ENCODE measurements at regions not wholly inside any gene's neighbourhood (a gene's known extent, or its start where the extent isn't known, plus 50 kb on each side); places are given as distances from the start of the nearest gene placed in this dataset.

GRCh38 chr7:52786174-52786573 lies 249.3 kb upstream of the POM121L12 start:
- Histone ChIP-seq H3K4me3 (ENCODE audit: low read length) (no peak overlapping the region), H3K27me3 (ENCODE audit: control insufficient read depth in 1 of 2, insufficient read depth in 2 of 2, low read length in 2 of 2) (no peaks in the 10 kb centered on the region), H3K4me1 (ENCODE audit: insufficient read depth, low read length) (no peaks in the 10 kb centered on the region), H3K36me3 (ENCODE audit: insufficient read depth, low read length) (no peaks in the 10 kb centered on the region), H3K27ac (ENCODE audit: low read depth in 1 of 2, low read length in 2 of 2) (no peak overlapping the region), H3K9me3 (ENCODE audit: control insufficient read depth in 1 of 2, insufficient read depth in 1 of 2, low read length in 2 of 2) (peaks cover 3 to 7% of the 10 kb centered on the region in 2 experiments)
- CTCF ChIA-PET, result no interaction called here
- Mint-ChIP-seq H3K9me3 (peaks cover 7% of the 10 kb centered on the region), H3K27ac (no peak overlapping the region), H3K36me3 (ENCODE audit: low read depth) (no peaks in the 10 kb centered on the region), H3K27me3 (no peaks in the 10 kb centered on the region), H3K4me3 (no peak overlapping the region), H3K4me1 (ENCODE audit: low read depth) (no peaks in the 10 kb centered on the region)
- ATAC-seq (ENCODE audit: poor library complexity), result no peak
- POLR2A ChIA-PET, result interaction anchor here (0.6 kb wide), 1 partner anchor 21 kb away, joined by 3 read pairs; no protein-coding TSS in a partner anchor
- intact Hi-C loops (cut with DNase I, micrococcal nuclease), result no loop called here
- TF ChIP-seq CTCF (IDR thresholded peaks at IDR 0.05), result no peak
- DNase-seq, result no peak

DNA sequence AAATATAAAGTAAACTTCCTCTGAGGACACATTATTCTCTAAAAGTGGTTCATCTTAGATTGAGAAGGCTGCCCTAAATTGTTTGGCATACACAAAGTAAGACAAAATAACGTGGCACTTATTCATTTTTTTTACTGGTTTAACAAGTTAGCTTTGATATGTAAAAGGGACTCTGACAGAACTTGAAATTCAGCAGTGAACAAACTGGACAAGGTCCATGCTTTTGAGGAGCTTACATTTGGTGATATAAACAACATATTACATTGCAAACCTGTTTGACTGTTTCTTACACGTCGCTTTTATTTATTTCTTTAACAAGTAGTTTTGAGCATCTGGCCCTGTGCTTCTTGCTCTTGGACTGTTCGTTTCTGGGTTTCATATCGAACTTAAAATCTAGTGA lies 253.1 kb upstream of the POM121L12 start:
- H3K9me3 Mint-ChIP-seq, result peaks cover 10% of the 10 kb centered on the region
- H3K36me3 ChIP-seq (ENCODE audit: insufficient read depth, low read length), result no peaks in the 10 kb centered on the region
- DNase-seq (no peak), ATAC-seq (ENCODE audit: poor library complexity) (no peak)
- H3K9me3 ChIP-seq (ENCODE audit: control insufficient read depth in 1 of 2, insufficient read depth in 1 of 2, low read length in 2 of 2), result peaks cover 0 to 4% of the 10 kb centered on the region in 2 experiments
- no peaks in the 10 kb centered on the region for H3K36me3 Mint-ChIP-seq (ENCODE audit: low read depth)
- intact Hi-C loops (cut with DNase I, micrococcal nuclease), result no loop called here
- POLR2A ChIA-PET, result no interaction called here
- no peak overlapping the region for H3K27ac ChIP-seq (ENCODE audit: low read depth in 1 of 2, low read length in 2 of 2)
- H3K4me1 Mint-ChIP-seq (ENCODE audit: low read depth), result no peaks in the 10 kb centered on the region
- no peaks in the 10 kb centered on the region for H3K4me1 ChIP-seq (ENCODE audit: insufficient read depth, low read length)
- H3K4me3 ChIP-seq (ENCODE audit: low read length), result no peak overlapping the region
- H3K27me3 ChIP-seq (ENCODE audit: control insufficient read depth in 1 of 2, insufficient read depth in 2 of 2, low read length in 2 of 2), result no peaks in the 10 kb centered on the region
- no peak for TF ChIP-seq CTCF (IDR thresholded peaks at IDR 0.05)
- CTCF ChIA-PET, result no interaction called here
- H3K27me3 Mint-ChIP-seq, result no peaks in the 10 kb centered on the region
- no peak overlapping the region for H3K27ac Mint-ChIP-seq
- no peak overlapping the region for H3K4me3 Mint-ChIP-seq

DNA sequence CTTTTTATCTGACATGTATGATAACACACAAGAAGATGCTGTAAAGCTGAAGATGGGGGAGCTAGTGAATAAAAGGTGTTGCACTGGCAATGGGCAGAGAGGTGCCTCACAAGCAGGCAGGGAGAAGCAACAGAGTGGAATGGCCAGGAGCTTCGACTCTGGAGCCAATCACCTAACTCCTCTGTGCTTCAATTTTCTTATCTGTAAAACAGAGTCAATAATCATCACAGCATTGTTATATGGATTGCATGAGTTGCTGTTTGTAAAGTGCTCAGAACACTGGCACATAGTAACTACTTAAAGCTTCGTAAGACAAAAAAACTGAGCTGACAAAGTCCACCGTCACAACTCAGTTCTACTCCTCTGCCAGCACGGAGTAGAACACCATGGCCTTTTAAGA lies 254.2 kb upstream of the POM121L12 start:
- no peaks in the 10 kb centered on the region for H3K36me3 ChIP-seq (ENCODE audit: insufficient read depth, low read length)
- Mint-ChIP-seq H3K36me3 (ENCODE audit: low read depth) (no peaks in the 10 kb centered on the region), H3K4me1 (ENCODE audit: low read depth) (no peaks in the 10 kb centered on the region), H3K27me3 (no peaks in the 10 kb centered on the region), H3K4me3 (no peak overlapping the region), H3K9me3 (peaks cover 14% of the 10 kb centered on the region), H3K27ac (no peak overlapping the region)
- no peaks in the 10 kb centered on the region for H3K4me1 ChIP-seq (ENCODE audit: insufficient read depth, low read length)
- peaks cover 0 to 7% of the 10 kb centered on the region in 2 experiments for H3K9me3 ChIP-seq (ENCODE audit: control insufficient read depth in 1 of 2, insufficient read depth in 1 of 2, low read length in 2 of 2)
- TF ChIP-seq CTCF (IDR thresholded peaks at IDR 0.05), result no peak
- ChIA-PET POLR2A (no interaction called here), CTCF (no interaction called here)
- DNase-seq (no peak), ATAC-seq (ENCODE audit: poor library complexity) (no peak)
- no peak overlapping the region for H3K4me3 ChIP-seq (ENCODE audit: low read length)
- no peaks in the 10 kb centered on the region for H3K27me3 ChIP-seq (ENCODE audit: control insufficient read depth in 1 of 2, insufficient read depth in 2 of 2, low read length in 2 of 2)
- no peak overlapping the region for H3K27ac ChIP-seq (ENCODE audit: low read depth in 1 of 2, low read length in 2 of 2)
- intact Hi-C loops (cut with DNase I, micrococcal nuclease), result no loop called here

All from CD4-positive, alpha-beta T cell (primary cell).